A673 (cell line): ENCODE measurements at regions not wholly inside any gene's neighbourhood (a gene's known extent, or its start where the extent isn't known, plus 50 kb on each side); places are given as distances from the start of the nearest gene placed in this dataset.

Experiments
- EZH2 ChIP-seq: fragments of 200-600 bp; sonication (generic); IDR thresholded peaks from 2 replicates; pipeline ENCODE4 v1.6.1; 2017; ENCODE audit warnings: borderline replicate concordance, low read depth, mild to moderate bottlenecking, mixed read lengths, antibody characterized with exemption, low read length; ENCODE audit not compliant: poor library complexity, severe bottlenecking
- TF ChIP-seq, protein P1 (sequence below): fragments of 300-800, 200-600 bp; sonication (generic); conservative IDR thresholded peaks from 2 replicates; pipeline ENCODE4 v1.5.1; 2017; ENCODE audit warnings: low read depth, mild to moderate bottlenecking, antibody characterized with exemption, low read length, moderate library complexity, mixed read lengths

- TF ChIP-seq, protein P1, sequence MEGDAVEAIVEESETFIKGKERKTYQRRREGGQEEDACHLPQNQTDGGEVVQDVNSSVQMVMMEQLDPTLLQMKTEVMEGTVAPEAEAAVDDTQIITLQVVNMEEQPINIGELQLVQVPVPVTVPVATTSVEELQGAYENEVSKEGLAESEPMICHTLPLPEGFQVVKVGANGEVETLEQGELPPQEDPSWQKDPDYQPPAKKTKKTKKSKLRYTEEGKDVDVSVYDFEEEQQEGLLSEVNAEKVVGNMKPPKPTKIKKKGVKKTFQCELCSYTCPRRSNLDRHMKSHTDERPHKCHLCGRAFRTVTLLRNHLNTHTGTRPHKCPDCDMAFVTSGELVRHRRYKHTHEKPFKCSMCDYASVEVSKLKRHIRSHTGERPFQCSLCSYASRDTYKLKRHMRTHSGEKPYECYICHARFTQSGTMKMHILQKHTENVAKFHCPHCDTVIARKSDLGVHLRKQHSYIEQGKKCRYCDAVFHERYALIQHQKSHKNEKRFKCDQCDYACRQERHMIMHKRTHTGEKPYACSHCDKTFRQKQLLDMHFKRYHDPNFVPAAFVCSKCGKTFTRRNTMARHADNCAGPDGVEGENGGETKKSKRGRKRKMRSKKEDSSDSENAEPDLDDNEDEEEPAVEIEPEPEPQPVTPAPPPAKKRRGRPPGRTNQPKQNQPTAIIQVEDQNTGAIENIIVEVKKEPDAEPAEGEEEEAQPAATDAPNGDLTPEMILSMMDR = no peak
- no peak for TF ChIP-seq EZH2
Measured at GRCh38 chr9:86613943-86614342, 259.7 kb upstream of the TUT7 start.
